Ishikawa (cell line): ENCODE measurements at regions not wholly inside any gene's neighbourhood (a gene's known extent, or its start where the extent isn't known, plus 50 kb on each side); places are given as distances from the start of the nearest gene placed in this dataset.

Experiments
- CEBPB ChIP-seq: IDR thresholded peaks from 2 replicates; pipeline ENCODE4 v1.6.1; 2012
- CREB1 ChIP-seq: IDR thresholded peaks from 2 replicates; pipeline ENCODE4 v1.6.1; 2012; ENCODE audit warnings: low read depth
- EGR1 ChIP-seq: IDR thresholded peaks from 2 replicates; pipeline ENCODE4 v1.6.1; 2012
- EP300 ChIP-seq: IDR thresholded peaks from 2 replicates; pipeline ENCODE4 v1.6.1; 2012; ENCODE audit warnings: borderline replicate concordance
- FOXM1 ChIP-seq: IDR thresholded peaks from 2 replicates; pipeline ENCODE4 v1.6.1; 2012; ENCODE audit warnings: low read depth, borderline replicate concordance
- MAX ChIP-seq: IDR thresholded peaks from 2 replicates; pipeline ENCODE4 v1.6.1; 2012
- NFIC ChIP-seq: IDR thresholded peaks from 2 replicates; pipeline ENCODE4 v1.6.1; 2012
- RAD21 ChIP-seq: IDR thresholded peaks from 2 replicates; pipeline ENCODE4 v1.6.1; 2012; ENCODE audit warnings: low read depth
- REST ChIP-seq: IDR thresholded peaks from 2 replicates; pipeline ENCODE4 v1.6.1; 2012; ENCODE audit warnings: low read depth, mild to moderate bottlenecking
- TAF1 ChIP-seq: IDR thresholded peaks from 2 replicates; pipeline ENCODE4 v1.6.1; 2012; ENCODE audit warnings: low read depth, mild to moderate bottlenecking
- TCF12 ChIP-seq: IDR thresholded peaks from 2 replicates; pipeline ENCODE4 v1.6.1; 2012; ENCODE audit warnings: low read depth
- TEAD4 ChIP-seq: IDR thresholded peaks from 2 replicates; pipeline ENCODE4 v1.6.1; 2012
- USF1 ChIP-seq: IDR thresholded peaks from 2 replicates; pipeline ENCODE4 v1.6.1; 2012
- YY1 ChIP-seq: IDR thresholded peaks from 2 replicates; pipeline ENCODE4 v1.6.1; 2012; ENCODE audit warnings: low read depth
- ZBTB7A ChIP-seq: IDR thresholded peaks from 2 replicates; pipeline ENCODE4 v1.6.1; 2012; ENCODE audit warnings: low read depth

- TF ChIP-seq EP300: no peak
- TF ChIP-seq TAF1: no peak
- no peak for TF ChIP-seq TEAD4
- no peak for TF ChIP-seq USF1
- no peak for TF ChIP-seq YY1
Observed at GRCh38 chr12:114588061-114588460, 95.9 kb downstream of the TBX3 start.

- no peak for TF ChIP-seq NFIC
- no peak for TF ChIP-seq EGR1
- TF ChIP-seq TAF1: no peak
- no peak for TF ChIP-seq TCF12
- TF ChIP-seq TEAD4: no peak
- TF ChIP-seq CREB1: no peak
- TF ChIP-seq REST: no peak
- no peak for TF ChIP-seq ZBTB7A
Observed at GRCh38 chr12:114580306-114580705, 103.7 kb downstream of the TBX3 start.

GRCh38 chr12:114579389-114579788 lies 104.6 kb downstream of the TBX3 start:
- TF ChIP-seq TEAD4 (no peak), CEBPB (no peak), EP300 (no peak), FOXM1 (no peak), REST (no peak), TCF12 (no peak), NFIC (no peak), USF1 (no peak)

- no peak for TF ChIP-seq MAX
- TF ChIP-seq EGR1: no peak
- TF ChIP-seq CREB1: no peak
- TF ChIP-seq TEAD4: no peak
- TF ChIP-seq TCF12: no peak
- no peak for TF ChIP-seq EP300
- no peak for TF ChIP-seq YY1
- TF ChIP-seq REST: no peak
- no peak for TF ChIP-seq NFIC
- TF ChIP-seq TAF1: no peak
- TF ChIP-seq USF1: no peak
- TF ChIP-seq RAD21: no peak
- no peak for TF ChIP-seq ZBTB7A
Observed at GRCh38 chr12:114562654-114563053, 121.3 kb downstream of the TBX3 start.

- TF ChIP-seq CEBPB (no peak), USF1 (no peak), CREB1 (no peak), TCF12 (no peak), REST (no peak), MAX (no peak), TEAD4 (no peak), ZBTB7A (no peak), EP300 (no peak), NFIC (no peak), EGR1 (no peak), RAD21 (no peak), TAF1 (no peak), FOXM1 (no peak)
Observed at GRCh38 chr12:114555451-114555850, 128.5 kb downstream of the TBX3 start.
